WERI-Rb-1 (cell line): ENCODE measurements at regions not wholly inside any gene's neighbourhood (a gene's known extent, or its start where the extent isn't known, plus 50 kb on each side); places are given as distances from the start of the nearest gene placed in this dataset.

Source experiments
- DNase-seq: peaks from one replicate; pipeline ENCODE4 v3.0.0-alpha.2; 2020
- H3K27ac ChIP-seq: fragments of 250-450 bp; sonication (Bioruptor Pico); 2 replicates; pipeline ENCODE4 v1.5.1; 2020; ENCODE audit warnings: mild to moderate bottlenecking, moderate library complexity
- H3K27me3 ChIP-seq: fragments of 250-450 bp; sonication (Bioruptor Pico); 2 replicates; pipeline ENCODE4 v1.5.1; 2021; ENCODE audit warnings: mild to moderate bottlenecking, low read depth, moderate library complexity; ENCODE audit not compliant: insufficient read depth, severe bottlenecking
- H3K36me3 ChIP-seq: fragments of 250-450 bp; sonication (Bioruptor Pico); 2 replicates; pipeline ENCODE4 v1.5.1; 2020; ENCODE audit warnings: mild to moderate bottlenecking, moderate library complexity
- H3K4me3 ChIP-seq: 2 replicates; pipeline ENCODE4 v1.5.1; 2011; ENCODE audit warnings: low read depth, mild to moderate bottlenecking, control low read depth, low read length
- H3K9me3 ChIP-seq: fragments of 250-450 bp; sonication (Bioruptor Pico); 2 replicates; pipeline ENCODE4 v1.5.1; 2021; ENCODE audit warnings: mild to moderate bottlenecking, moderate library complexity; ENCODE audit not compliant: severe bottlenecking
- CTCF ChIP-seq: IDR thresholded peaks from 2 replicates; pipeline ENCODE4 v1.5.1; 2011; ENCODE audit warnings: low read depth, mild to moderate bottlenecking, control low read depth, inconsistent platforms, low read length

- H3K9me3 ChIP-seq: no peaks in the 10 kb centered on the region
- no peaks in the 10 kb centered on the region for H3K27me3 ChIP-seq
- H3K27ac ChIP-seq: no peak overlapping the region
- no peak for TF ChIP-seq CTCF
- no peak overlapping the region for H3K4me3 ChIP-seq
- H3K36me3 ChIP-seq: no peaks in the 10 kb centered on the region
- DNase-seq: no peak
Observed at GRCh38 chr10:108462005-108462404, 1297.5 kb upstream of the SORCS1 start.

- H3K4me3 ChIP-seq: no peak overlapping the region
- no peaks in the 10 kb centered on the region for H3K27me3 ChIP-seq
- no peaks in the 10 kb centered on the region for H3K36me3 ChIP-seq
- no peak for DNase-seq
- no peak overlapping the region for H3K27ac ChIP-seq
- H3K9me3 ChIP-seq: no peaks in the 10 kb centered on the region
- TF ChIP-seq CTCF: no peak
Observed at GRCh38 chr10:108454793-108455192, 1290.3 kb upstream of the SORCS1 start.

GRCh38 chr10:108454224-108454623 lies 1289.7 kb upstream of the SORCS1 start:
- DNase-seq: no peak
- Histone ChIP-seq H3K27me3 (no peaks in the 10 kb centered on the region), H3K4me3 (no peak overlapping the region), H3K36me3 (no peaks in the 10 kb centered on the region), H3K9me3 (no peaks in the 10 kb centered on the region), H3K27ac (no peak overlapping the region)
- TF ChIP-seq CTCF: no peak

GRCh38 chr10:108453166-108453565 lies 1288.7 kb upstream of the SORCS1 start:
- Histone ChIP-seq H3K9me3 (no peaks in the 10 kb centered on the region), H3K4me3 (no peak overlapping the region), H3K36me3 (no peaks in the 10 kb centered on the region), H3K27ac (no peak overlapping the region), H3K27me3 (no peaks in the 10 kb centered on the region)
- TF ChIP-seq CTCF: no peak
- no peak for DNase-seq

- H3K27ac ChIP-seq: no peak overlapping the region
- H3K36me3 ChIP-seq: no peaks in the 10 kb centered on the region
- no peak overlapping the region for H3K4me3 ChIP-seq
- H3K27me3 ChIP-seq: no peaks in the 10 kb centered on the region
- DNase-seq: no peak
- no peak for TF ChIP-seq CTCF
- no peaks in the 10 kb centered on the region for H3K9me3 ChIP-seq
Observed at GRCh38 chr10:108452533-108452932, 1288.0 kb upstream of the SORCS1 start.

GRCh38 chr10:108450280-108450679 lies 1285.8 kb upstream of the SORCS1 start:
- TF ChIP-seq CTCF: no peak
- Histone ChIP-seq H3K9me3 (no peaks in the 10 kb centered on the region), H3K27me3 (no peaks in the 10 kb centered on the region), H3K27ac (no peak overlapping the region), H3K36me3 (no peaks in the 10 kb centered on the region), H3K4me3 (no peak overlapping the region)
- no peak for DNase-seq
